AG04449 (cell line): ENCODE measurements at regions not wholly inside any gene's neighbourhood (a gene's known extent, or its start where the extent isn't known, plus 50 kb on each side); places are given as distances from the start of the nearest gene placed in this dataset.

Experiments
- CTCF ChIA-PET: fragments of 350-600 bp; formaldehyde crosslinking; extraction: SDS; loops from one replicate; lab custom pipeline; 2021; ENCODE audit warnings: antibody characterized with exemption; lab: Yijun Ruan, JAX
- POLR2A ChIA-PET: fragments of 400-600, 350-600 bp; formaldehyde crosslinking; extraction: SDS; loops from one replicate; lab custom pipeline; 2020; ENCODE audit warnings: antibody characterized with exemption, inconsistent platforms; lab: Yijun Ruan, JAX
- DNase-seq: peaks from one replicate; pipeline ENCODE4 v3.0.0-alpha.2; 2010; ENCODE audit warnings: low read depth, low spot score
- H3K4me3 ChIP-seq: 2 replicates; pipeline ENCODE4 v1.5.1; 2011; ENCODE audit warnings: low read depth, mild to moderate bottlenecking, control low read depth, low read length
- CTCF ChIP-seq: IDR thresholded peaks from one replicate; pipeline ENCODE4 v1.5.1; 2011; ENCODE audit warnings: mild to moderate bottlenecking, moderate library complexity, low read length, control low read depth, inconsistent platforms; ENCODE audit not compliant: insufficient read depth; ENCODE audit errors: missing control alignments

DNA sequence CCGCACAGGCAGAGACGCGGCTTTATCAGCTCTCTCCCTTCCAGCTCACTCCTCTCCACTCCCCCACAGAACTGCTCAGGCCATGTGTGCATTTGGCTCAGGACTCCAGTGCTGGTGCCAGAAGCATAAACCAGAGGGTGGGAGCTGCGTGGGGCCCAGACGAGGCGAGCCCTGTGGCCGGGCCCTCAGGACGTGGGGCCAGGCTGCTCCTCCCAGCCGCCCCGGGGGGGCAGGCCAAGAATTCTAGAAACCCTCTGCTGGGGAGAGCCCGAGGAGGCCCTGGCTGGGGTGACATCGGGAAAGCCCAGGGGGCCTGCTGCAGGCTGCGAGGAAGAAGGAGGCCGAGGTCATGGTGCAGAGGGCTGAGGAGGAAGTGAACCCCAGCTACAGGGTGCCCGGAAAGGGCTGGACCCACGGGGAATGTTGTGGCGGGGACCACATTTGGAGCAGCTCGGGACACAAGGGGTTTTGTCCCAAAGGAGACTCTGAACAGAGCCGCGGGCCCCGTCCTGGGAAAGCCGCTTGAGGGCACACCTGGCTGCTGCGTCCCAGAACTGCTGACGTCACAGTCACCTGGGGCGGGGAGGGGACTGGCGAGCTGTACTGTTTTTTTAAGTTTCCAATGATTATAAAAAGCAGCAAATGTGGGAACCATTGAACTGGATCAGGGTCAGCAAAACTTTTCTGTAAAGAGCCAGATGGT is 107.1 kb downstream of the BANF2 start:
- H3K4me3 ChIP-seq = no peak overlapping the region
- ChIA-PET POLR2A (interaction anchor here (1.7 kb wide), 1 partner anchor 125 kb away, joined by 8 read pairs; the partner anchor contains the start of gene RRBP1), CTCF (interaction anchor here (1.1 to 1.7 kb wide), 3 partner anchors 9 to 124 kb away, joined by 4 to 5 read pairs (median 4); no protein-coding TSS in a partner anchor)
- no peak for TF ChIP-seq CTCF
- DNase-seq = peak; percentile 17

DNA sequence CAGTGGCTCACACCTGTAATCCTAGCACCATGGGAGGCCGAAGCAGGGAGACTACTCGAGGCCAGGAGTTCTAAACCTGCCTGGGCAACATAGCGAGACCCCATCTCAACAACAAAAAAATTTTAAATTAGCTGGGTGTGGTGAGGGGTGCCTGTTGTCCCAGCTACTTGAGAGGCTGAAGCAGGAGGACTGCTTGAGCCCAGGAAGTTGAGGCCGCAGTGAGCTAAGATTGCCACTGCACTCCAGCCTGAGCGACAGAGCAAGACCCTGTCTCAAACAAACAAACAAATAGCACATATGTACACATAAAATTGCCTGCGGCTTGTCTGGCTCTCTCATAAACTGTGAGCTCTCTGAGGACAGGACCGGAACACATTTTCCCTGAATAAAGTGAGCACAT is 106.3 kb downstream of the BANF2 start:
- no peak for DNase-seq
- ChIA-PET CTCF (interaction anchor here (0.7 to 1.7 kb wide), 5 partner anchors 9 to 123 kb away, joined by 3 to 5 read pairs (median 4); no protein-coding TSS in a partner anchor), POLR2A (interaction anchor here (1.7 kb wide), 1 partner anchor 124 kb away, joined by 8 read pairs; the partner anchor contains the start of gene RRBP1)
- no peak for TF ChIP-seq CTCF
- no peak overlapping the region for H3K4me3 ChIP-seq

- ChIA-PET CTCF (no interaction called here), POLR2A (no interaction called here)
- H3K4me3 ChIP-seq = no peak overlapping the region
- DNase-seq = no peak
- no peak for TF ChIP-seq CTCF
Measured at GRCh38 chr20:17803765-17804164, 104.0 kb downstream of the BANF2 start.

DNA sequence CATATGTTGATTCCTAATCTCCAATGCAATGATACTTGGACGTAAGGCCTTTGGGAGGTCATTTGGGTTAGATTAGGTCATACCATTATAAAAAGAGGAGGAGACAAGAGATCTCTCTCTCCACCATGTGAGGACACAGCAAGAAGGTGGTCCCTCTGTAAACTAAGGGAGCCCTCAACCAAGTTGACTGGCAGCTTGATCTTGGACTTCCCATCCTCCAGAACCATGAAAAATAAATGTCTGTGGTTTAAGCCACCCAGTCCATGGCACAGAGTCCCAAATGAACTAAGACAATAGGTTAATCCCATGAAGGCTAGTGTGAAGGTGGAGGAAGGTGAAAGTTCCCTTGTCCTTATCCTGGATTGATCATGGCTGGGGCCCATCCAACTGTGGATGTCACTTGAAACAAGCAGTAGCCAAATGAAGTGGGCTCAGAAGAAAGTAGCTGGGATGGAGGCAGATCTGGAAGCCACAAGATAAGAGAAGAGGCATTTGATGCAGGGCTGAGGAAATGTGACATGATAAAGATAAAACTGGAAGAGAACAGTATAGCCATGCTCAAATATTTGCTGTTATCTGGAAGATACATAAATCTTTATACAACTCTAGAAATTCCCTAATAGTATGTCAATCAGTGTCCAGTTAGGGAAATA is 99.9 kb downstream of the BANF2 start:
- ChIA-PET POLR2A (no interaction called here), CTCF (interaction anchor here (1.6 kb wide), 1 partner anchor 16 kb away, joined by 3 read pairs; no protein-coding TSS in a partner anchor)
- no peak overlapping the region for H3K4me3 ChIP-seq
- DNase-seq = no peak
- no peak for TF ChIP-seq CTCF

DNA sequence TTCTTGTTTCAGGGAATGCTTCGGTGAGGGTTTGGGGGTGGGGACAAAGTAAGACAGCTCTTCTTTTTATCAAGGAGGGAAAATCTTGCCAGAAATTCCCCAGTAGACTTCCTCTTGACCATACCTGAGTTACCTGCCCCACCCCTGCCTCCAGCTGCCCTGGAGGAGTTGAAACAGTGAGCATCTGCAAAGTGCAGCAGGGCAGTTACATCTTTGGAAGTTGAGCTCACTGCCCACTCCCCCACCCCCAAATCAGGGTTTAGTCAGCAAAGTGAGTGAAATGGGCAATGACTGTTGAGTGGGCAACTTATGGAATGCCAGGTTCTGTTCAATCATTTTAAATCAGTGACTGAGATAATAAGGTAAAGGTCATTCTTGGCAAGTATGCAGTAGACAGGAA is 98.8 kb downstream of the BANF2 start:
- POLR2A ChIA-PET = no interaction called here
- CTCF ChIA-PET = no interaction called here

More for the DNA sequence above, 98.8 kb downstream of the BANF2 start:
- no peak for DNase-seq
- no peak for TF ChIP-seq CTCF
- no peak overlapping the region for H3K4me3 ChIP-seq
